ENCODE measurements at regions not wholly inside any gene's neighbourhood (a gene's known extent, or its start where the extent isn't known, plus 50 kb on each side); places are given as distances from the start of the nearest gene placed in this dataset.

DNA sequence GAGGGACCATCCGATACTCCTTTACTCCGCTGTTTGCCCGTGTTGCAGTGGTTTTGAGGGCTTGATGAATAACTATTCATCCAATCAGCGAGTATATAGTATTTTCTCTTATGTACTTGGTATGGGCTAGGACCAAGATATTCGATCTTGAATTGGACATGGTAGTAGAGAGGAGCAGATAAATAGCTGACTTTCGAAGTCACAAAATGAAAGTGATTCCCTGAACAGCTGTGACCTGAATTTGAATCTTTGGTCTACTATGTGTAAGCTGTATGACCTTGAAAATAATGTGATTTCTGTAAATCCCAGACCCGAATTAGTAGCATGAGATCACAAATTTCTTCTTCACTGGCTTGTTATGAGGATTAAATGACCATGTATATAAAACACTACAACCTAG lies 134.4 kb downstream of the TUSC1 start:
- Histone ChIP-seq H3K27ac (no peak overlapping the region), H3K36me3 (no peaks in the 10 kb centered on the region), H3K27me3 (no peaks in the 10 kb centered on the region), H3K4me3 (no peak overlapping the region), H3K4me1 (no peaks in the 10 kb centered on the region), H3K9me3 (no peaks in the 10 kb centered on the region)
- TF ChIP-seq, protein P1, sequence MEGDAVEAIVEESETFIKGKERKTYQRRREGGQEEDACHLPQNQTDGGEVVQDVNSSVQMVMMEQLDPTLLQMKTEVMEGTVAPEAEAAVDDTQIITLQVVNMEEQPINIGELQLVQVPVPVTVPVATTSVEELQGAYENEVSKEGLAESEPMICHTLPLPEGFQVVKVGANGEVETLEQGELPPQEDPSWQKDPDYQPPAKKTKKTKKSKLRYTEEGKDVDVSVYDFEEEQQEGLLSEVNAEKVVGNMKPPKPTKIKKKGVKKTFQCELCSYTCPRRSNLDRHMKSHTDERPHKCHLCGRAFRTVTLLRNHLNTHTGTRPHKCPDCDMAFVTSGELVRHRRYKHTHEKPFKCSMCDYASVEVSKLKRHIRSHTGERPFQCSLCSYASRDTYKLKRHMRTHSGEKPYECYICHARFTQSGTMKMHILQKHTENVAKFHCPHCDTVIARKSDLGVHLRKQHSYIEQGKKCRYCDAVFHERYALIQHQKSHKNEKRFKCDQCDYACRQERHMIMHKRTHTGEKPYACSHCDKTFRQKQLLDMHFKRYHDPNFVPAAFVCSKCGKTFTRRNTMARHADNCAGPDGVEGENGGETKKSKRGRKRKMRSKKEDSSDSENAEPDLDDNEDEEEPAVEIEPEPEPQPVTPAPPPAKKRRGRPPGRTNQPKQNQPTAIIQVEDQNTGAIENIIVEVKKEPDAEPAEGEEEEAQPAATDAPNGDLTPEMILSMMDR (IDR thresholded peaks at IDR 0.05) = no peak
- intact Hi-C loops (cut with DNase I) = no loop called here
- DNase-seq (no peak), ATAC-seq (no peak)

DNA sequence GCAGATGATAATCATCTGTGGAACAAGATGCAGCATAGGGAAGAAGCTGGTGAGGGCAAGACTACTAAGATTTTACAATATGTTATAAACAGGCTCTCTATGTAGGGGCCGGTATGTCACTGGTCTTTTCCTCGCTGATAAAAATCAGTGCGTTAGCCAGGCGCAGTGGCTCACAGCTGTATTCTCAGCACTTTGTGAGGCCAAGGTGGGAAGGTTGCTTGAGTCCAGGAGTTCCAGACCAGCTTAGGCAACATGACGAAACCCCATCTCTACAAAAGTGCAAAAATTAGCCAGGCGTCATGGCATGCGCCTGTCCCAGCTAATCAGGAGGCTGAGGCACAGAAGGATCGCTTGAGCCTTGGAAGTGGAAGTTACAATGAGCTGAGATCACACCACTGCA lies 135.9 kb downstream of the TUSC1 start:
- H3K27me3 ChIP-seq = no peaks in the 10 kb centered on the region
- H3K4me1 ChIP-seq = peaks cover 4% of the 10 kb centered on the region
- intact Hi-C loops (cut with DNase I) = no loop called here
- H3K4me3 ChIP-seq = no peak overlapping the region
- TF ChIP-seq, protein P1 (IDR thresholded peaks at IDR 0.05) = no peak
- no peaks in the 10 kb centered on the region for H3K36me3 ChIP-seq
- H3K27ac ChIP-seq = no peak overlapping the region
- no peaks in the 10 kb centered on the region for H3K9me3 ChIP-seq
- no peak for DNase-seq
- no peak for ATAC-seq

- intact Hi-C loops (cut with DNase I) = no loop called here
- H3K27ac ChIP-seq = no peak overlapping the region
- no peaks in the 10 kb centered on the region for H3K27me3 ChIP-seq
- H3K4me3 ChIP-seq = no peak overlapping the region
- H3K9me3 ChIP-seq = no peaks in the 10 kb centered on the region
- DNase-seq = no peak
- H3K36me3 ChIP-seq = no peaks in the 10 kb centered on the region
- peaks cover 4% of the 10 kb centered on the region for H3K4me1 ChIP-seq
- ATAC-seq = no peak
- TF ChIP-seq, protein P1 (IDR thresholded peaks at IDR 0.05) = no peak
These were observed 140.4 kb downstream of the TUSC1 start for GRCh38 chr9:25537808-25538207.

DNA sequence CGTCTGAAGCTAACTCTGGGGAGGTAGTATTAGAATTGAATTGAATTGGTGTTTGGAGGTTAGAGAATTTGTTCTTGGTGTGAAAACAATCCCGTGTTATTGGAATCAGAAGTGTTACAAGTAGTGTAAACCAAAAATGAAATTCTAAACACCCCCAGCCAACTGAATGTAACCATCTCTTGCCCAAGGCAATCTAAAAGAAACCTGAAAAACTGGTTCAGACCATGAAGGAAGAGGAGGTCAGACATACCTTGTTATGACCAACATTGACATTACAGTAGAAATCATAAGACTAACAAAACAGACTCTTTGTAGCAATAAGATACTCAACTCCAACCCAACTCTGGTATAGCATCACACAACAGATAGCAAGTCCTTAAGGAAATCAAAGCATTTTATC lies 159.0 kb downstream of the TUSC1 start:
- no peak for DNase-seq
- no peak overlapping the region for H3K27ac ChIP-seq
- no peaks in the 10 kb centered on the region for H3K9me3 ChIP-seq
- no peak for ATAC-seq
- no peaks in the 10 kb centered on the region for H3K36me3 ChIP-seq
- no peak overlapping the region for H3K4me3 ChIP-seq
- intact Hi-C loops (cut with DNase I) = no loop called here
- no peaks in the 10 kb centered on the region for H3K27me3 ChIP-seq
- H3K4me1 ChIP-seq = no peaks in the 10 kb centered on the region
- TF ChIP-seq, protein P1 (IDR thresholded peaks at IDR 0.05) = no peak

DNA sequence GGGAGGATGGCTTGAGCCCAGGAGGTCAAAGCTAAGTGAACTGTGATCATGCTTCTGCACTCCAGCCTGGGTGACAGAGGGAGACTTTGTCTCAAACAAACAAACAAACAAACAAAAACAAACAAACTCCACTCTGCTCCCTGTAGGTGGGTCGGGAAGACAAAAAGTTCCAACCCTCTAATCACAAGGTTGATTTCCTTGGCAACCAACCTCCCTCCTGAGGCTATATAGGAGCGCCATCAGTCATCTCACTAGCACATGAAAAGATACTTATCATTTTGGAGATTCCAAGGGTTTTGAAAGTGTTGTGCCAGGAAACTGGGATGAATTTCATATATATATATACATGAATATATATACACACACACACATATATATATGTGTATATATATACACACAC lies 160.5 kb downstream of the TUSC1 start:
- H3K36me3 ChIP-seq = no peaks in the 10 kb centered on the region
- no peak overlapping the region for H3K4me3 ChIP-seq
- DNase-seq (no peak), ATAC-seq (no peak)
- no peaks in the 10 kb centered on the region for H3K9me3 ChIP-seq
- H3K27ac ChIP-seq = no peak overlapping the region
- H3K27me3 ChIP-seq = no peaks in the 10 kb centered on the region
- H3K4me1 ChIP-seq = no peaks in the 10 kb centered on the region
- TF ChIP-seq, protein P1 (IDR thresholded peaks at IDR 0.05) = no peak
- intact Hi-C loops (cut with DNase I) = no loop called here

DNA sequence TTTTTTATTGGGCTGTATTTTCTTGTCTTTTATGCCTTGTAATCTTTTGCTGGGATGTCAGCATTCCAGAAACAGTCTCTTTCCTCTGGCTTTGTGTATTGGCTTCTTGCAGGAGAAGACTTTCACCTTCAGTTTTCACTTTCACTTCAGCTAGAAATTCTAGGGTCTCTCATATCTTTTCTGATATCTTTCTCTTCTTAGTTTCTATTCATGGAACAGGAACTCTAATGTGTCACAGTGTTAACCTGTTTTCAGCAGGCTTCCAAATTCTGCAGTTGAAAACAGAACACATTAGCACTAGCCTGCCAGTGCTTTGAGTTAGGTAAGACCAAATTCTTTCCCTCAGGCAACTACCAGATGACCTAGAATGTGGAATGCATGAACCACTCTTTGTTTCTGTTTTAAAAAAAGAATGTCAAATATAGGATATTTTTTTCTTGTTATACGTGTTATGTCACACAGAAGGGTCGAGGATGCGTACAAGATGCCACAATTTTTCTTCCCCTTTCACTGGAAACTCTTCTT lies 164.7 kb downstream of the TUSC1 start:
- ATAC-seq (no peak), DNase-seq (no peak)
- Histone ChIP-seq H3K36me3 (no peaks in the 10 kb centered on the region), H3K4me3 (no peak overlapping the region), H3K27ac (no peak overlapping the region), H3K27me3 (no peaks in the 10 kb centered on the region), H3K4me1 (no peaks in the 10 kb centered on the region), H3K9me3 (no peaks in the 10 kb centered on the region)
- intact Hi-C loops (cut with DNase I) = no loop called here
- TF ChIP-seq, protein P1 (IDR thresholded peaks at IDR 0.05) = no peak

Data from upper lobe of right lung (tissue), 1 donor.